Left ventricle myocardium inferior (tissue), 1 donor: ENCODE measurements at regions not wholly inside any gene's neighbourhood (a gene's known extent, or its start where the extent isn't known, plus 50 kb on each side); places are given as distances from the start of the nearest gene placed in this dataset.

Source experiments
- DNase-seq: peaks from one replicate; pipeline ENCODE4 v3.0.0-alpha.2; 2020
- H3K27ac ChIP-seq: fragments of 200-600 bp; replicated peaks from 2 replicates; pipeline ENCODE4 v1.8.0; 2021
- H3K27me3 ChIP-seq: fragments of 200-600 bp; 2 replicates; pipeline ENCODE4 v1.8.0; 2021; ENCODE audit warnings: low read depth
- H3K36me3 ChIP-seq: fragments of 200-600 bp; 2 replicates; pipeline ENCODE4 v1.8.0; 2021
- H3K4me1 ChIP-seq: fragments of 200-600 bp; 2 replicates; pipeline ENCODE4 v1.8.0; 2021
- H3K4me3 ChIP-seq: fragments of 200-600 bp; 2 replicates; pipeline ENCODE4 v1.8.0; 2021; ENCODE audit warnings: mild to moderate bottlenecking, moderate library complexity
- H3K9me3 ChIP-seq: fragments of 200-600 bp; replicated peaks from 2 replicates; pipeline ENCODE4 v1.8.0; 2021
- intact Hi-C: fragments of 100-400 bp; cut with micrococcal nuclease; formaldehyde crosslinking; loops from one replicate; pipeline ENCODE4 v1.11.0; 2022
- TF ChIP-seq, protein P1 (sequence below): fragments of 200-600 bp; IDR thresholded peaks from 2 replicates; pipeline ENCODE4 v1.8.0; 2021; ENCODE audit warnings: antibody characterized with exemption, mild to moderate bottlenecking, borderline replicate concordance
- donor health status: DM: no; HTN: yes; CAD: no; lungs with severe emphysema.

DNA sequence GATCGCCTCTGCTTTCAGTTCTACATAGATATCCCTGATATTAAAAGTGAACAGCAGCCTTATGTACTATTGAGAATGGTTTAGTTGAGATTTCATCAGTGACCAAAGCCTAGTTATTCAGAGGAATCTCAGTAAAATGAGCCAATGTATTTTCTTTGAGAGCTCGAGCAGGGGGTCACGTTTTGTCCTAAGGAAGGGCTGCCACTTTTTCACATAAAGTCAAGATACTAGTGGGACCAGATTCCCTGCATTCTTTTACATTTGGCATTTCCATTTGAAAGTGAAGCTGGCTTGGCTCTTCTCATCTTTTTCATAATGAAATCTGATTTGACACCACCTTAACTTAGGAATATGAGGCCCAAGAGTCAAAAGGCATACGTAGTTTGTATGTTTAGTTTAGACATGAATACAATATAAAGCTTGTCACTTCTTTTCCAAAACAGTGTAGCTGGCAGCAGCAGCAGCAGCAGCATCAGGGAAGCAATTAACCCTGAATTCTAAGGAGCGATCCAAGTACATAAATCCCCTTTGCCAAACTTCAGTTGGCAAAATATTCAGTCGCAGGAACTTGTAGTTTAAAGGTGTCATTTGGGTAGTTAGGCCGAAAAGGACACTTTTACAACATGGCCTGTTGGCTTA is 1752.2 kb upstream of the PCDH20 start:
- H3K36me3 ChIP-seq, result no peaks in the 10 kb centered on the region
- no peak overlapping the region for H3K27ac ChIP-seq
- TF ChIP-seq, protein P1, sequence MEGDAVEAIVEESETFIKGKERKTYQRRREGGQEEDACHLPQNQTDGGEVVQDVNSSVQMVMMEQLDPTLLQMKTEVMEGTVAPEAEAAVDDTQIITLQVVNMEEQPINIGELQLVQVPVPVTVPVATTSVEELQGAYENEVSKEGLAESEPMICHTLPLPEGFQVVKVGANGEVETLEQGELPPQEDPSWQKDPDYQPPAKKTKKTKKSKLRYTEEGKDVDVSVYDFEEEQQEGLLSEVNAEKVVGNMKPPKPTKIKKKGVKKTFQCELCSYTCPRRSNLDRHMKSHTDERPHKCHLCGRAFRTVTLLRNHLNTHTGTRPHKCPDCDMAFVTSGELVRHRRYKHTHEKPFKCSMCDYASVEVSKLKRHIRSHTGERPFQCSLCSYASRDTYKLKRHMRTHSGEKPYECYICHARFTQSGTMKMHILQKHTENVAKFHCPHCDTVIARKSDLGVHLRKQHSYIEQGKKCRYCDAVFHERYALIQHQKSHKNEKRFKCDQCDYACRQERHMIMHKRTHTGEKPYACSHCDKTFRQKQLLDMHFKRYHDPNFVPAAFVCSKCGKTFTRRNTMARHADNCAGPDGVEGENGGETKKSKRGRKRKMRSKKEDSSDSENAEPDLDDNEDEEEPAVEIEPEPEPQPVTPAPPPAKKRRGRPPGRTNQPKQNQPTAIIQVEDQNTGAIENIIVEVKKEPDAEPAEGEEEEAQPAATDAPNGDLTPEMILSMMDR, result no peak
- no peaks in the 10 kb centered on the region for H3K27me3 ChIP-seq
- H3K4me1 ChIP-seq, result no peaks in the 10 kb centered on the region
- intact Hi-C loops, result no loop called here
- no peaks in the 10 kb centered on the region for H3K9me3 ChIP-seq
- no peak overlapping the region for H3K4me3 ChIP-seq
- no peak for DNase-seq

DNA sequence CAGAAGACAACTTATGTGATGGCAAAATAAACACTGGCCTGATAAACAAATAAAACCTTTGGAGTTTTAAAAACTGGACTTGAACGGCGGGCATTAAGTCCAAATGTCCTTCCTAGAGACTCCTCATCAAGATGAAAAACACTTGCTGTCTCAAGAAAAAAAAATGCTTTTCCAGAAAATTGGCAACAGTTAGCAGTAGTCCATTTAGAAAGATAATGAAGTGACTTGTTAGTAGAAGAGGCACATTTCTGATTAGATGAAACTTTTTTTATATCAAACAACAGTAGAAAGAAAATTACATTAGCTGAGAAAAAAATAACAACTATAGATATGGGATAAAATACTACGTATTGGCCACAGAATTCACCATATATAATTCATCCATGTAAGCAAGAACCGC is 1750.7 kb upstream of the PCDH20 start:
- Histone ChIP-seq H3K9me3 (no peaks in the 10 kb centered on the region), H3K36me3 (no peaks in the 10 kb centered on the region), H3K4me3 (no peak overlapping the region), H3K4me1 (no peaks in the 10 kb centered on the region), H3K27me3 (no peaks in the 10 kb centered on the region), H3K27ac (no peak overlapping the region)
- TF ChIP-seq, protein P1, result no peak
- DNase-seq, result no peak
- intact Hi-C loops, result no loop called here

DNA sequence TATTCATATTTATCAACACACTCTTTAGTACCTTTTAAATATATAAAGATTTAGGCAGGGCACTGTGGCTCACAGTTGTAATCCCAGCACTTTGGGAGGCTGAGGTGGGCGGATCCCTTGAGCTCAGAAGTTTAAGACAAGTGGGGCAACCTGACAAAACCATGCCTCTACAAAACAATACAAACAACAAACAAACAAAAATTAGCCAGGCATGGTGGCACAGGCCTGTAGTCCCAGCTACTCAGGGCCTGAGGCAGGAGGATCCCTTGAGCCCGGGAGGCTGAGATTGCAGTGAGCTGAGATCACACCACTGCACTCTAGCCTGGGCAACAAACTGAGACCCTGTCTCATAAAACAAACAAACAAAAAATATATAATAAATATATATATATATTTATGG is 1748.3 kb upstream of the PCDH20 start:
- intact Hi-C loops, result no loop called here
- TF ChIP-seq, protein P1, result no peak
- no peaks in the 10 kb centered on the region for H3K36me3 ChIP-seq

DNA sequence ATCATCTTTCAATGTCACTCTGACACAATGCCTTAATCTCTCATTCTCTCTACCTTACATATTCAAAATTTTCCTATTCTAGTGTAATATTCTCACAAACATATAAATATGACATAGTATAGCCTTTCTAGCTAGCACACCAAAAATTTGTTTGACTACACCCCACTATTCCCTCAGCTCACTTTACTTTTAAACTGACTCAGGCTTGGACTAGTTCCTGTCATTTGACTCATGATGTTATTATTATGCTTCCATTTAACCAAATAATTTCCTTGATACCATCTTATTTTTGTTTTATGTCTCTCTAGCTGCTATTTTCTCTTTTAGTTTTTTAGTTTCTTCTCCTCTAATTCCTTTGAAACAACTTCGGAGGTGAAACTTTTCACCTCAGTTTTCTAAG is 1745.6 kb upstream of the PCDH20 start:
- H3K4me1 ChIP-seq, result no peaks in the 10 kb centered on the region
- H3K4me3 ChIP-seq, result no peak overlapping the region
- no peaks in the 10 kb centered on the region for H3K36me3 ChIP-seq
- TF ChIP-seq, protein P1, result no peak
- intact Hi-C loops, result no loop called here
- no peaks in the 10 kb centered on the region for H3K9me3 ChIP-seq
- DNase-seq, result no peak
- no peaks in the 10 kb centered on the region for H3K27me3 ChIP-seq
- H3K27ac ChIP-seq, result no peak overlapping the region

More for the DNA sequence above, 1748.3 kb upstream of the PCDH20 start:
- Histone ChIP-seq H3K27me3 (no peaks in the 10 kb centered on the region), H3K4me3 (no peak overlapping the region), H3K4me1 (no peaks in the 10 kb centered on the region), H3K27ac (no peak overlapping the region), H3K9me3 (no peaks in the 10 kb centered on the region)
- DNase-seq, result no peak

DNA sequence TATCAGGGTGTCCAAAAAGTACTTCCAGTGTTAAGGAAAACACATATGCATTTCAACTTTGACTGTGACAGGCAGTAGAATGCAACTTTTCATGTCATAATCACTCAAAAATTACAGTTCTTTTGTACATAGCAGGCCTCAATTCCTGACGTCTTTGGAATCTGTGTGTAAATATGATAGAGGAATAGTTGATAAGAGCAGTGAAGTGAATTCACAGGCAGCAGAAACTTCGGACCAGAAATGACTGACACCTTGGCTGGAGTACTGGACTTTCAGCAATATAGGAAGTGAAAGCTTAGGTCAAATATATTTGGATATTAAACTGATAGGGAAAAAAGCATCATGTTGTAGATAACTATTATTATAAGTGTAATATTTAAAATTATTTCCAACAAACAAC is 1741.2 kb upstream of the PCDH20 start:
- Histone ChIP-seq H3K4me1 (no peaks in the 10 kb centered on the region), H3K27ac (no peak overlapping the region), H3K9me3 (peaks cover 9% of the 10 kb centered on the region), H3K4me3 (no peak overlapping the region), H3K27me3 (no peaks in the 10 kb centered on the region), H3K36me3 (no peaks in the 10 kb centered on the region)
- intact Hi-C loops, result no loop called here
- no peak for DNase-seq
- TF ChIP-seq, protein P1, result no peak
